HG03103 (cell line): ENCODE measurements at regions not wholly inside any gene's neighbourhood (a gene's known extent, or its start where the extent isn't known, plus 50 kb on each side); places are given as distances from the start of the nearest gene placed in this dataset.
"Not testable (repeated sequence)": the region's sequence is repeated elsewhere in the genome, so short reads cannot be mapped to it uniquely, and the experiment has no call there.

ENCODE experiments used
- ATAC-seq: cut with Tn5 transposase; IDR thresholded peaks from one replicate; pipeline ENCODE4 v1.9.1; 2021; ENCODE audit warnings: low read depth; ENCODE audit not compliant: unreplicated experiment

DNA sequence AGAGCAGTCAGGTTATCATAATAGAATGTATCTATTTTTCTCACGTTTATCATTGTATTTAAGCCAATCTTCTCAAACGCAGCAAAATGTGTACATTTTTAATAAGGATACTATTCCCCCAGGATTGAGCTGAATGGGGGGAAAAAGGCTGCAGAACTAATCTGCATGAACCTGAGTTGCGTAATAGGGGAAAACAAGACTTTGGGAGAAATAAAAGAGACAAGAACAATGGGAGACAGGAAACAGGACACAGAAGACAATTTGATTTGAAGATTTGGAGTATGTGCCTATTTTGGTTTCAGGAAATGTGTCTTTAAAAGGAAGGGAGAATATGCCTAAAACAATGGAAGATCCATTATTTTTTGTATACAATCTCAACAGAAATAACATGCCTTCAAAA, 844.5 kb downstream of the DIAPH3 start:
- ATAC-seq = no peak

DNA sequence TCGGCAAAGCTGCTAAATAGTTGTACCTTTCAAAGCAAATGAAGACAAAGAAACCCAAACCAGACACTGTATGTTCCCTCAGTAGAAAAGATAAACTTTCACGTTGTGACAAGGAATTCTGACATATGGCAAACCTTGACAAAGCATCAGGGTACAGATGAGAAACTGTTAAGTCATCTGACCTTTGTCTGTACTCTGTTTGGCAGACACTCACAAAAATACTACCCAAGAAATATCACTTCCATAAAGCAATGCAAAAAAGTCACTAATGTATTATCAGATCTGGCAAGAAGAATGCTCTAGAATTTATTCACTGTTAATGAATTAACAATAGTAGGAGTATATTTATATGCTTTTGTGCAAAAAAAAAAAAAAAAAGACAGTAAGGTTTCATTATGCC, 843.7 kb downstream of the DIAPH3 start:
- no peak for ATAC-seq

DNA sequence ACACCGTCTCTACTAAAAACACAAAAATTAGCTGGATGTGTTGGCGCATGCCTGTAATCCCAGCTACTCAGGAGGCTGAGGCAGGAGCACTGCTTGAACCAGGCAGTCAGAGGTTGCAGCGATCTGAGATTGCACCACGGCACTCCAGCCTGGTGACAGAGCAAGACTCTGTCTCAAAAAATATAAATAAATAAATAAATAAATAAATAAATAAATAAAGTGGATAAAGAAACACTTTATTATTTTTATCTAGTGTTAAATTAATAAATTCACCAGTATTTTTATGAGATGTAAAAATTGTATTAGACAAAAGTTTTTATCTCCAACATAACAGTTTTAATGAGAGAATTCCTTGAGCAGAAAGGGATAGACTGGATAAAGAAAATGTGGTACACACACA, 839.3 kb downstream of the DIAPH3 start:
- ATAC-seq = not testable (repeated sequence)

DNA sequence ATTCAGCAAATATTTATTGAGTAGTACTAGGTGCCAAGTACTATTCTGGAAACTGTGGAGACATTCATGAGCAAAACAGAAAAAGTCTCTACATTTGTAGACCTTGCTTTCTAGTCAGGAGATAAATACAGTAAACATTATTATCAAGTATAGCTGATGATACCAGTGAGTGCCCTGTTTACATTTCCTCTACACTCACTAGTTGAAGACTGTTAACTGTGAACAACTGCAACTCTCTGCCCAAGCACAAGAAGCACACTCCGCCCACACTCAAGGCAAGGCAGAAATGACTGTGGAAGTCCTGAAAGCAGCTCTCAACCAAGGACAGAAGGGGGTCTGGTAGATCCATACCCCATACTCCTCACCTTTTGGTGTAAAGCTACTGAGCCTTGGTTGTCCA, 837.0 kb downstream of the DIAPH3 start:
- no peak for ATAC-seq

DNA sequence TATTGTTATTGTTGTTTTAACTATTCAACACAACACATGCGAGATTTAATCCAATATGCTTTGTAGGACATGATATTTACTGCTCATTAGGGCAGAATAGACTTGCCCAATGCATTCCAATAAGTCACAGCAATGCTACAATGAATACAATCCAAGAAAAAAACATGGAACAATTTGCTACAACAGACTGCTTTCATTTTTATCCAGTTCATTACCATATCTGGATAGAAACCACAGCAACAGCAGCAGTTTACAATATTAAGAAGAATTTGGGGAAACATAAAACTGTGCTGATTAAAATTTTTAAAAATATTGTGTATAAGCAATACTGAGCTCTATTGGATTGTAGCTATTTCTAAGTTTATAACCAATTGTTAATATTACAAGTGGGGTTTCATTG, 833.0 kb downstream of the DIAPH3 start:
- ATAC-seq = no peak

DNA sequence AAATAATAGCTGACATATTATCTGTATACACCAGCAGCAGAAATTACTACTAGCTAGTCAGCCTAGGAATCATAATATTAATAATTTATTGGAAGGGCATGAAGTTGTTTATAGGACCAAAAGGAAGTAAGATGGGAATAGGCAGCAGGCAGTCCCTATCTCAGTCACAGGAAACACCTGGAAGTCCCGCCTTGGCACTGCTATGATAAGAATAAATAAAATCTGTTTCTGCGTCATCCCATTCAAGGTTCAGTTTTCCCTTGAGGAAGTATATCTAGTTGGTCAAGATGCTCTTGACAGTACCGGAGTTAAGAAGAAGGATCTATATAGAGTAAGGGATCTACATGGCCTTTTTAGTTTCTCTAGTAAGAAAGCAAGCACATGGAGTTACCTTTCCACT, 830.8 kb downstream of the DIAPH3 start:
- ATAC-seq = no peak

DNA sequence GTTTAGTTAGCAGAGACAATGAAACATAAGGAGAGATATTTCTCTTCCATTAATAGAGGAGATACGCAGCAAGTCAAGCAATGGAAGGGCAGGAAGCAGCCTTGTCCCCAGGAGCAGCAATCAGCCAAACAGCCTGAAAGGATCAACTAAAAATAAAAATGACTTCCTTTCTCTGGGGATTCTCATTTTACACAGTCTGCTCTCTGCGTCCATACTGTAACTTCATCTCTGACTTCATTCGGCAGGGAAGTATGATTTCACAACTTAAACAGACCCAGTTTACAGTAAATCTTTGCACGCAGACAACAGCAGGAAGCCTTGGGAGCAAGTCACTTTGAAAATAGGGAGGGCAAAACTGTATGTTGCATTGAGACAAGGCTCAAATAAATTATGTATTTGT, 826.7 kb downstream of the DIAPH3 start:
- no peak for ATAC-seq

DNA sequence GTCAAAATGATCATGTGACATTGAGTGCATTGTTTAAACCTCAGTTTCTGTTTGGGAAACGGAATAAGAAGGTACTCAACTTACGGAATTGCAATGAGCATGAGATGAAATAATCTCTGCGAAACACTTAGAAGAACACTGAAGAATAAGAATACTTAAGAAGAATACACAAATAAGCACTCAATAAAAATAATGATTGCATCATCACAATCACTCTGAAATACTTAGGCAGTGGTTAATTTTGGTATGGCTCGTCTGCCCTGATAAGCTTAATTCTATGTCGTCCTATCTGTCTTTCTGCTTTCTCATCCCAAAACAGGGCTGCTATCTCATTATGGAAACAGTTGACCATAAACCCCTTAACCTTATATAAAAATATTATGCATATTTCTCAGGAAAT, 823.6 kb downstream of the DIAPH3 start:
- ATAC-seq = no peak

DNA sequence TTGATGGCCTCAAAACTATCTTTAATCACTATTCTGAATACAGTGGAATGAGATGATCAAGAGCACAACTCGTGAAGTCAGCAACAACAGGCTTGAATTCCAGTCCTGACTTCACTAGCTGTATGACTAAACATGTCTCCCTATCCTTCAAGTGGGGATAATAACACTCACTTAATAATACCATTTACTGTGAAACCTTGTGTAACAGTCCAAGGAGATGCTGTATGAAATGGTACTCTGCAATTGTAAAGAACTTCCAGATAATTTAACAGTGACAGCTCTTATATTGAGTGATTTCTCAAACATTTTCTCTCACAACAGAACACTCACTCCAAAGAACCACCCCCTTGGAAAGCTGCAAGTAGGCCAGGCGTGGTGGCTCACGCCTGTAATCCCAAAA, 823.1 kb downstream of the DIAPH3 start:
- ATAC-seq = no peak

DNA sequence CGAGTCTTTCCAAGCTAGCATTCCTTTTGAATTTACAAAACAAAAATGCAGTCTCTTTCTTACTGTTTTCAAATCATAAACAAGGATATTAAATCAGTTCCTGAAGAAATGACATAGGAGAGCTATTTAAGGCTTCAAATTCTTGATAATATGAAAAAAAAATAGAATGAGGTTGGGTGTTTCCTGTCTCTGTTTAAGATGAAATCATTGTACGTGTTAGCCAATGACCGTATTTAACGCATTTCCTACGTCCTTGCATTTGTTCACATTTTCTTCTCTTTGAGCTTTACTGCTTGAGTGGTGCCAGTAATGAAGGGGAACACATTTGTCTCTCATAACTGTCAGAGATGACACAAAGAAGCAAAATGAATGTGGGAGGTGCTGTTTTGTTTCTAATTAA, 821.3 kb downstream of the DIAPH3 start:
- ATAC-seq = no peak

DNA sequence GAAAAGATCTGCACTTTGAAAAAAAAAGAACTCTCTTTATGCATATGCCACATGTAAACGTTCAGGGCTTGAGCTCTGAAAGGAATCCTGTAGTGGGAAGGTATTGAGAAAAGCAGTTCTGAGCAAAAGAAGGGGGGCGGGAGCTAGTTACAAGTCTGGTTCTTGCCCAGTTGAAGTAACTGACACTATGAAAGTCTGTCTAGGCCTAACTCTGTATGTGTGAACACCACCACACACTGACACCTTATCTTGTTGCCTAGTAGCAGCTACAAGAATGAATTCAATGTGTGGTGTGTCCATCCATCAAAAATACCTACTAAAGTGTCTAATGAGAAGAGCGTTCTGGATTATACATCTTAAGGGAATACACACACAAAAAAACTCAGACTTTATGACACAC, 820.6 kb downstream of the DIAPH3 start:
- ATAC-seq = no peak

DNA sequence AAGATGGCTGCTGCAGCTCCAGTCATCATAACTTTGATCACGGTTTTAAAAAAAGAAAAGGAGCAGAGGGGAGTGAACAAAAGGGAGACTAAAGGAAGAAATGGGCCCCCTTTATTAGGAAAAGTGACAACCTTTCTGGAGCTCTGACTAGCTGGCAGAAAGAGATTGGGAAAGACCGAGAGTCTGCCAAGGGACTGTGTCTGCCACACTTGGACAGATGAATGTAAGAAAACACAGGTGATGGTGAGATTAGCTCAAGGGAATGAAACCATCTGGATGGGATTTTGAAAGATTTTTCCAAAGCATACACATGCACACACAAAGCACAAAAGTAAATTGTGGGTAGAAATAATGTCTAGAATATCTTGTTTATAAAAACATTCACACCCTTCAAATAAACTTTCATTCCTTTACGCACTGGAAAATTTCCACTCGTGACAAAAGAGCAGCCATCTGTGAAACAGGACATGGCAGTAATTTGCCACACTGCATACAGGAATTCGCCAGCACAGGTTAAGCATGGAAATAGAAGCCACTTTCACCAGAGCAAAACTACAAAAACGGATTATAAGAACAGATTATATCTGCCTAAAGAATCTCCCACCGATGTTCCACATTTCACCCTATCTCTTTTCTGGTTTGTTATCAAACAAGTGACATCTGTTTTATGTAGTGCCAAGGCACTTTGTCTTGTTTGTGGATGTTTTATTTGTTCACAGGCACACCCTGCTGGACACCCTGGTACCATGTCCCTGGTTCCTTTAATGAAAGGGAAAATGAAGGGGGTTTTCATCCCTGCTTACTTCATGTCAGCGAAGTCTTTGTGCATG, 819.5 kb downstream of the DIAPH3 start:
- ATAC-seq = no peak

DNA sequence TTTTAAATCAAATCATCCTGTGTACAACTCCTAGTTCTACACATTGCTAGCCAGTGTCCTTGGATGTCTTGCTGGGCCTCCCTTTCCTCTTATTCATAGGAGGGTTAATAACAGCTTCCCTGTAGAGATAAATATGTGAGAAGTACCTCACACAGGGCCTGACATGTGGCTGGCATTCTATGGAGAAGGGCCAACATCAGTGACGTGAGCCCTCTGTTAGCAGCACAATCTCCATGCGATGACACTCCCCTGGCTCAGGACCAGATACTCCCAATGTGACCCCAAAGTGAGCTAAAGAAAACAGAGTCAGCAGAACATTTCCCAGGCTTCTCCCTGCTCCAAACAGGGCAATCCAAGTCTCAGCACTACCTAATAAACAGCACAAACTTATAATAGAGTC, 818.4 kb downstream of the DIAPH3 start:
- ATAC-seq = no peak

DNA sequence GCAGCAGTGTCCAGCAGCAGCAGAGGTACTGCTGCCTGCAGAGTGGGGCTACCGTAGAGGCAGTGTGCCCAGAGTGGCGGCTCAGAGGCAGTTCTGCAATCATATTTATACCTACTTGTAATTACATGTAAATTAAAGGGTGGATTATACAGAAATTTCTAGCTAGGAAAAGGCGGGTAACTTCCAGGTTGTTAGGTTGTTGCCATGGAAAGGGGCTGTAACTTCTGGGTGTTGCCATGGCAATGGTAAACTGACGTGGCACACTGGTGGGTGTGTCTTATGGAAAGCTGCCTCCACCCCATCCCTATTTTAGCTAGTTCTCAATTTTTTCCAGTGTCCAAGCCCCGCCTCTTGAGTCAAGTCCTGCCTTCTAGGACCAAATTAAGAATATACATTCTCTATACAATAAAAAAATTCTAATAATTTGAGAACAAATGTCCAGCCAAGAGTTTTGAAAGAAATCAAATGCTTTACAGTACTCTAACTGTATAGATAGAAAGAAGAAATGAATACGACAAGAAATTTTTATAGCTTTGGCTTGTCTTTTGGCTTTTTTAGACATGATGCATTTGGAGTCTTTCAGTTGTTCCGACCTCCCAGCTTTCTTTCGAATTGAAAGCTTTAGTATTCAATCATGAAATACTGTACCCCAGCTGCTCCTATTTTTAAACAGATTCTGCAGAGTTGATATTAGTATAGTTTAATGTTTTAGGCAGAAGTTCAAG, 816.6 kb downstream of the DIAPH3 start:
- no peak for ATAC-seq

DNA sequence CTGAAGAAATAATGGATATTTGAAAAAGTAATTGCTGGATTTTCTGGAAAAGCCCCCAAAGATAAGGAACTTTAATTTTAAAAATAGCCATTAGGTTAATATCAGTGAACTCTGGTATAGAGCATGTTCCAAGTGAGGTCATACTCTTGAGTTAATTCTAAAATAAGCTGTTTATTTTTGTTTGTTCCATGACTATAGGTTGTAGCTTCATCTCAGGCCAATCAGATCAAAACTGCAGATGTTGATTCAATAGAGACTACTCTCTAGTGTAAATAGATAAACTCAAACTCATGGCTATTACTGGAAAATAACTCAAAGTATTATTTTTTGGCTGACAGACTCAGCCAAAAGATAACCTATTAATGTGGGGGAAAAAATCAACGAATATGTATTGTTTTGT, 815.1 kb downstream of the DIAPH3 start:
- ATAC-seq = no peak

DNA sequence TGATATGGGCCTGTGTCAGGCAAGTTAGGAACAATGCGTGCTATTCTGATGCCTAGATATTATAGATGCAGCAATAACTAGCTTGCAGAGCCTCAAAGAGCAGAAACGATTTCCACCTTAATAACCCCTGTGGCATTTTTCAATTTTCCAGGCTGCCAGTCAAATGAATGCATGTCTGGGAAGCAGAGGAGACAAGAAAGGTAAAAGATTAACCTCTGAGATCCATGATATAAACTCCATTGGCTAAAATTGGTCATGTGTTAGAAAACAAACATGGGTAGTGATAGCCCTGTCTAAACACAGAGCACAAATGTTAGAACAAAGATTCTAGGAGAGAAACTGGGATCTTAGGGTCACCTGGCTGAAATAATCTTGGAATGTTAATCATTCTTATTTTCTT, 811.1 kb downstream of the DIAPH3 start:
- no peak for ATAC-seq

DNA sequence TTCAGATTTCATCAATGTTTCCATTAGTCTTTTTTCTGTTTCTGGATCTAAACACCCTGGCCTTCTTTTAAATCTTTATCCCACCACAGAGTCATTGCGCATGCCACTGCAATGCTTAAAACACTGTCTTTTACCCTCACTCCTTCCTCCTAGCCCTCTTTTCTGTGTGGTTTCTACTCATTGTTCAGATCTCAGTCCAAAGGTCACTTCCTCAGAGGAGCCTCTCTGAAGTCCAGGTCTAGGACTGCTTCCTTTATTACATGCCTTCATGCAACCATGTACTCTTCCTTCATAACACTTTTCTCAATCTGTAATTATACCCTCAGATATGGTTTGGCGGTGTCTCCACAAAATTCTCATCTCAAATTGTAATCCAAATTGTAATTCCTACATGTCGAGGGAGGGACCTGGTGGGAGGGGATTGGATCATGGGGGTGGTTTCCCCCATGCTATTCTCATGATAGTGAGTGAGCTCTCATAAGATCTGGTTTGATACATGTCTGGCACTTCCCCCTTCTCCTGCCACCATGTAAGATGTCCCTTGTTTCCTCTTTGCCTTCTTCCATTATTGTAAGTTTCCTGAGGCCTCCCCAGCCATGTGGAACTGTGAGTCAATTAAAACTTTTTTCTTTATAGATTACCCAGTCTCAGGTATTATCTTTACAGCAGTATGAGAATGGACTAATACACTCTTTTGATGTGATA, 808.9 kb downstream of the DIAPH3 start:
- ATAC-seq = no peak

DNA sequence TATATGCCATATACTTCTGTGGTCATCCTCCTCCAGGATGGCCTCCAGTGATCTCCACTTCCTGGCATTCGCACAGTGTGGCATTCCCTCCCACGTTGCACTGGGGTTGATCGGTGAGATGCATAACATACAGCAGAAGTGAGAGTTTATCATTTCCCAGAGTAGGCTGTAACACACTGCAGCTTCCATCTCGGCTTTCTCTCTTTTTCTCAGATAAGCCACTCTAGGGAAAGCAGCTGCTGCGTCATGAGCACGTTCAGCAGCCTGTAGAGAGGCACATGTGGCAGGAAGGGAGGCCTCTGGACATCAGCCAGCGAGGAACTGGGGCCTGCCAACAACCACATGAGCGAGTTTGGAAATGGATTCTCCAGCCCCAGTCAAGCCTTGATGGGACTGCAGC, 807.1 kb downstream of the DIAPH3 start:
- no peak for ATAC-seq

DNA sequence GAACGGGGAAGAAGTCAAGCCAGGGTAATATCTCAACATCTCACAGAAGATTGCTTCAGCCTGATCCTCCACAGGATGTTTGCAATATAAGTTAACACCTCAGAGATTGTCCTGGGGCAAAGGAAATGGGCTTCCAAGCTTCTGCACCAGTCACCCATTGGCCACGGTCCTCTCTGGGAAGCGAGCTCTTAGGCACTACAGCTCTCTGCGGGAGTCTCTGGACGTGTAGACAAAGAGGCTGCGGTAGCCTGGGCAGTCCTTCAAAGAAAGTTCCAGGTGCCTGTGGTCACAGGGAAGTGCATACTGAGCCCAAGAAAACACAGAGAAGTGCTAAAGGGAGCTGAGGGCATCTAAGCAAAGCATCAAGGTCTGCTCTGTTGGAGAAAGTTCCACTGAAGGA, 805.7 kb downstream of the DIAPH3 start:
- ATAC-seq = no peak

DNA sequence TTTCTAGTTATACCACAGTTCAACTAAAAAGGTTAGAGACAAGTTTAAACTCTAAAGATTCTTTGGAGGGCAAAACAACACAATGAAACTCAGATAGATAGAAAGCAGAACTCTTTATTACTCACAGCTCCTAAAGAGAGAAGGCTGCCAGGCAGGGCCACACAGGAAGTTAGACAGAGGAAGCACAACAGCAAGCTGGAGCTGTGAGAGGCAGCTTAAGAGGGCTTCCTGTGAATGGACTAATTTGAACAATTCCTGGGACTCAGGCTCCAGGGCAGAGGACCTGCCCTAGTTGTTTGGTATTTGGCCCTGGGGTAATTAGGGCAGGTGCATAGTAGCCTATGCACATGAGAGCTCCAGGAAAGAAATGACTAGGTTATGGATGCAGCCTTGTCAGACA, 803.6 kb downstream of the DIAPH3 start:
- no peak for ATAC-seq

DNA sequence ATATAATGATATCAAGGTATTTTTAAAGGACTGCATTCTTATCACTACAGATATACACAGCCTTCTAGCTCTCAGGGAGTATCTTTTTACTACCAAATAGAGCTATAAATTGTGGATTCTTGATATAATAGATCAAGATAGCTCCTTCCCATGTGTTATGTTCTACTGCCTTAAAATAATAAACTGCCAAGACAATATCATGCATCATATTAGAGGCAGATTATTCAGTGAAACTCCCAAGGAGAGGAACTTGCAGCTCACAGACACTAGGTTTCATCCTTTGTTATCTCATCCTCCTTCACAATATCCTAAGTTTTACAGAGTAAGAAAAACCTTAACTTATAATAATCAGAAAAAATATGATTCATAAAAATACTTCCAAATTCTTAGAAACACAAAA, 802.8 kb downstream of the DIAPH3 start:
- ATAC-seq = no peak

DNA sequence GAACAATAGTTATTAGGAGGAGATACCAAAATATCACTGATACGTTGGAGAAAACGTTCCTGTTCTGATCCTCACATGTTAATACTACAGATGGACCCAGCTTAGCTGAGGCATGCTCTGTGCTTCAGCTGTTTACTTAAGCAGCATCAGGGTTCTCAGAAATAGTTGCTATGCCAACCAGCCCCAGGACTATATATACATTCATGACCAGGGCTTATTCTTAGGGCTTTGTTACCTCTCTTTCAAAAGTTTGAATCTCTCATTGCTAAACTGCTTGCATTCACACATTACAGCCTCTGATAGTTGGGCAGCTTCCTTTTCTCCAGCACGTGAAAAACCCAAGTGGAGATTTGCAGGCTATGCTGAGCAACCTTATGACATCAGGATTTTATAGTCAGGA, 800.4 kb downstream of the DIAPH3 start:
- no peak for ATAC-seq
